ENCODE measurements at regions not wholly inside any gene's neighbourhood (a gene's known extent, or its start where the extent isn't known, plus 50 kb on each side); places are given as distances from the start of the nearest gene placed in this dataset.

- TF ChIP-seq GLI2 (tag by site-specific recombination; IDR thresholded peaks at IDR 0.05; ENCODE audit: borderline replicate concordance, low read depth) (no peak), CTCF (tag by site-specific recombination; IDR thresholded peaks at IDR 0.05) (no peak), ZNF23 (tag by site-specific recombination; IDR thresholded peaks at IDR 0.05; ENCODE audit: borderline replicate concordance) (no peak), ZNF776 (tag by site-specific recombination; IDR thresholded peaks at IDR 0.05; ENCODE audit: borderline replicate concordance) (no peak), HOXA7 (CRISPR knock-in tag; IDR thresholded peaks at IDR 0.05; ENCODE audit: borderline replicate concordance) (no peak), ZNF707 (tag by site-specific recombination; IDR thresholded peaks at IDR 0.05) (no peak), ATF2 (tag by site-specific recombination; IDR thresholded peaks at IDR 0.05; ENCODE audit: low read depth) (no peak), ZNF18 (tag by site-specific recombination; IDR thresholded peaks at IDR 0.05) (no peak), MYNN (tag by site-specific recombination; IDR thresholded peaks at IDR 0.05; ENCODE audit: borderline replicate concordance) (no peak), PRDM1 (tag by site-specific recombination; IDR thresholded peaks at IDR 0.05) (no peak), ZNF768 (tag by site-specific recombination; IDR thresholded peaks at IDR 0.05) (no peak), ZNF311 (tag by site-specific recombination; IDR thresholded peaks at IDR 0.05; ENCODE audit: borderline replicate concordance) (no peak), REST (tag by site-specific recombination; IDR thresholded peaks at IDR 0.05) (no peak), ZNF488 (tag by site-specific recombination; IDR thresholded peaks at IDR 0.05) (no peak)
Measured at GRCh38 chr10:64574371-64574770, 1053.2 kb downstream of the REEP3 start.
